Activated naive CD4-positive, alpha-beta T cell treated with anti-CD3 and anti-CD28 coated beads, Interleukin-2, amount 50 U/mL, for 72 hours (primary cell): ENCODE measurements at regions not wholly inside any gene's neighbourhood (a gene's known extent, or its start where the extent isn't known, plus 50 kb on each side); places are given as distances from the start of the nearest gene placed in this dataset.

Experiments used
- ATAC-seq, 2 donors: fragments of 150-1000 bp; cut with Tn5 transposase; 2 replicates each; pipeline ENCODE4 v1.10.0; 2021; ENCODE audit warnings: mild to moderate bottlenecking in 2 of 2, moderate library complexity in 2 of 2
- DNase-seq, 2 donors: peaks; one replicate each; pipeline ENCODE4 v3.0.0; 2021 to 2022; ENCODE audit warnings: low spot score in 2 of 2
- H3K27ac Mint-ChIP-seq, 2 donors: one replicate each; pipeline ENCODE4 v1.8.0; 2022; ENCODE audit warnings: mild to moderate bottlenecking in 2 of 2, mixed read lengths in 2 of 2
- H3K36me3 Mint-ChIP-seq, 2 donors: one replicate each; pipeline ENCODE4 v1.8.0; 2022; ENCODE audit warnings: mixed read lengths in 2 of 2
- H3K9me3 Mint-ChIP-seq, 2 donors: one replicate each; pipeline ENCODE4 v1.8.0; 2022; ENCODE audit warnings: mixed read lengths in 2 of 2

GRCh38 chr11:39462506-39462905, 1996.9 kb downstream of the LRRC4C start:
- DNase-seq (no peak), ATAC-seq (no peak)
- H3K36me3 Mint-ChIP-seq: no peaks in the 10 kb centered on the region
- no peak overlapping the region for H3K27ac Mint-ChIP-seq
- H3K9me3 Mint-ChIP-seq: peaks cover 12 to 13% of the 10 kb centered on the region in 2 donors

GRCh38 chr11:39461066-39461465, 1998.4 kb downstream of the LRRC4C start:
- H3K9me3 Mint-ChIP-seq: peaks cover 12 to 13% of the 10 kb centered on the region in 2 donors
- H3K27ac Mint-ChIP-seq: no peak overlapping the region
- H3K36me3 Mint-ChIP-seq: no peaks in the 10 kb centered on the region
- DNase-seq: no peak
- no peak for ATAC-seq

- ATAC-seq: no peak
- DNase-seq: no peak
- Mint-ChIP-seq H3K36me3 (no peaks in the 10 kb centered on the region), H3K27ac (no peak overlapping the region), H3K9me3 (peaks cover 12 to 13% of the 10 kb centered on the region in 2 donors)
Observed at GRCh38 chr11:39459606-39460005, 1999.8 kb downstream of the LRRC4C start.

GRCh38 chr11:39458481-39458880, 2001.0 kb downstream of the LRRC4C start:
- no peak overlapping the region for H3K27ac Mint-ChIP-seq
- no peaks in the 10 kb centered on the region for H3K36me3 Mint-ChIP-seq
- H3K9me3 Mint-ChIP-seq: peaks cover 12 to 13% of the 10 kb centered on the region in 2 donors
- no peak for DNase-seq
- ATAC-seq: no peak

- no peak for DNase-seq
- no peak overlapping the region for H3K27ac Mint-ChIP-seq
- peaks cover 4 to 15% of the 10 kb centered on the region in 2 donors for H3K9me3 Mint-ChIP-seq
- ATAC-seq: no peak
- no peaks in the 10 kb centered on the region for H3K36me3 Mint-ChIP-seq
Observed at GRCh38 chr11:39443424-39444022, 2015.9 kb downstream of the LRRC4C start.

GRCh38 chr11:39442177-39442576, 2017.3 kb downstream of the LRRC4C start:
- peaks cover 4 to 16% of the 10 kb centered on the region in 2 donors for H3K9me3 Mint-ChIP-seq

GRCh38 chr11:39435641-39436040, 2023.8 kb downstream of the LRRC4C start:
- Mint-ChIP-seq H3K36me3 (no peaks in the 10 kb centered on the region), H3K27ac (no peak overlapping the region)
- DNase-seq: no peak

More at GRCh38 chr11:39442177-39442576, 2017.3 kb downstream of the LRRC4C start:
- no peak for DNase-seq
- no peak overlapping the region for H3K27ac Mint-ChIP-seq
- no peaks in the 10 kb centered on the region for H3K36me3 Mint-ChIP-seq
- ATAC-seq: no peak

GRCh38 chr11:39434466-39434865, 2025.0 kb downstream of the LRRC4C start:
- H3K36me3 Mint-ChIP-seq: no peaks in the 10 kb centered on the region
- no peak overlapping the region for H3K27ac Mint-ChIP-seq
- H3K9me3 Mint-ChIP-seq: peaks cover 0 to 13% of the 10 kb centered on the region in 2 donors
- DNase-seq (no peak), ATAC-seq (no peak)

More at GRCh38 chr11:39435641-39436040, 2023.8 kb downstream of the LRRC4C start:
- H3K9me3 Mint-ChIP-seq: peaks cover 4 to 16% of the 10 kb centered on the region in 2 donors
- no peak for ATAC-seq

GRCh38 chr11:39432929-39433328, 2026.5 kb downstream of the LRRC4C start:
- peaks cover 0 to 6% of the 10 kb centered on the region in 2 donors for H3K9me3 Mint-ChIP-seq
- no peaks in the 10 kb centered on the region for H3K36me3 Mint-ChIP-seq
- DNase-seq (no peak), ATAC-seq (no peak)
- H3K27ac Mint-ChIP-seq: no peak overlapping the region

GRCh38 chr11:39425226-39425625, 2034.2 kb downstream of the LRRC4C start:
- no peaks in the 10 kb centered on the region for H3K9me3 Mint-ChIP-seq
- DNase-seq: no peak

GRCh38 chr11:39412117-39412516, 2047.3 kb downstream of the LRRC4C start:
- ATAC-seq (no peak), DNase-seq (no peak)
- Mint-ChIP-seq H3K36me3 (no peaks in the 10 kb centered on the region), H3K27ac (no peak overlapping the region), H3K9me3 (peaks cover 8 to 11% of the 10 kb centered on the region in 2 donors)

More at GRCh38 chr11:39425226-39425625, 2034.2 kb downstream of the LRRC4C start:
- no peak for ATAC-seq
- no peaks in the 10 kb centered on the region for H3K36me3 Mint-ChIP-seq
- H3K27ac Mint-ChIP-seq: no peak overlapping the region

GRCh38 chr11:39385911-39386310, 2073.5 kb downstream of the LRRC4C start:
- DNase-seq: no peak
- H3K9me3 Mint-ChIP-seq: peaks cover 6 to 7% of the 10 kb centered on the region in 2 donors
- no peak overlapping the region for H3K27ac Mint-ChIP-seq
- no peak for ATAC-seq
- H3K36me3 Mint-ChIP-seq: peaks cover 5 to 7% of the 10 kb centered on the region in 2 donors

GRCh38 chr11:39374963-39375698, 2084.3 kb downstream of the LRRC4C start:
- peaks cover 3% of the 10 kb centered on the region in 2 donors for H3K9me3 Mint-ChIP-seq
- DNase-seq (peak in 1 of 2 donors; percentile 17), ATAC-seq (no peak)
- H3K36me3 Mint-ChIP-seq: peaks cover 0 to 9% of the 10 kb centered on the region in 2 donors
- H3K27ac Mint-ChIP-seq: no peak overlapping the region

- no peak overlapping the region for H3K27ac Mint-ChIP-seq
- peaks cover 0 to 3% of the 10 kb centered on the region in 2 donors for H3K9me3 Mint-ChIP-seq
- ATAC-seq (no peak), DNase-seq (no peak)
- no peaks in the 10 kb centered on the region for H3K36me3 Mint-ChIP-seq
Observed at GRCh38 chr11:39367534-39367933, 2091.9 kb downstream of the LRRC4C start.

GRCh38 chr11:39365809-39366436, 2093.5 kb downstream of the LRRC4C start:
- ATAC-seq (no peak), DNase-seq (no peak)
- Mint-ChIP-seq H3K9me3 (no peaks in the 10 kb centered on the region), H3K27ac (no peak overlapping the region), H3K36me3 (no peaks in the 10 kb centered on the region)

GRCh38 chr11:39363571-39363970, 2095.9 kb downstream of the LRRC4C start:
- Mint-ChIP-seq H3K27ac (no peak overlapping the region), H3K9me3 (no peaks in the 10 kb centered on the region), H3K36me3 (no peaks in the 10 kb centered on the region)
- no peak for DNase-seq
- ATAC-seq: no peak

- H3K9me3 Mint-ChIP-seq: no peaks in the 10 kb centered on the region
- no peak overlapping the region for H3K27ac Mint-ChIP-seq
- DNase-seq: no peak
- H3K36me3 Mint-ChIP-seq: no peaks in the 10 kb centered on the region
- ATAC-seq: no peak
Observed at GRCh38 chr11:39361557-39361956, 2097.9 kb downstream of the LRRC4C start.
